ENCODE measurements at regions not wholly inside any gene's neighbourhood (a gene's known extent, or its start where the extent isn't known, plus 50 kb on each side); places are given as distances from the start of the nearest gene placed in this dataset.

DNA sequence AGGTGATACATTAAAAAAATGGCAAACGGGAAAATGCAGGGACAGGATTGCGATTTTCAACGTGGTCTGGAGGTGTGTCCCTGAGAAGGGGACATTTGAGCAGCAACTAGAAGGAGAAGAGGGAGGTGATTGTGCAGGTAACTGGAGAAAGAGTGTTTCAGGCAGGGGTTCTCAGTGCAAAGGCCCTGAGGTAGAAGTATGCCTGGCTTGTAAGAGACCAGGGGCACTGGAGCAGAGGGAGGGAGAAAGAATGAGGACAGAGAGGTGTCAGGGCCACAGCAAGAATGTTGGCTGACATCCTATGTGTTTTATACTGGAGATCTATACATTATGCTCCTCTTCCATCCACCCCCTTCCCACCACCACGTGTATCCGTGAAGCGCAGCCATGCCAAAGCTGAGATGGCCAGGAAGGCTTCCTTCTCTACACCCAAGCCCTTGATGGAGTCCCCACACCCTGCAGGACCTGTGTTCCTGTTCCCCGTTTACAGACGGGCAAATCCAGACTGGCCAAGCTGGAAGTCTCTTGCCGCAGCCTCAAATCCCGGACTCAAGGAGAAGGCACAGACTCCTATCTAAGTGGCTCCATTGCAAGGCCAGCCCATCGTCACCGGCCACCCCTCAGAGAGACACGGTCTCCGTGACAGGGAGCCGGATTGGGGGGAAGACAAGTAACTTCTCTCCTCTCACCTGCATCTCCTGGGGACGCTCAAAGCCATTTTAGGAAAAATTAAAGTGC is 416.1 kb downstream of the MN1 start:
- DNase-seq (ENCODE audit: low read depth): no peak

DNA sequence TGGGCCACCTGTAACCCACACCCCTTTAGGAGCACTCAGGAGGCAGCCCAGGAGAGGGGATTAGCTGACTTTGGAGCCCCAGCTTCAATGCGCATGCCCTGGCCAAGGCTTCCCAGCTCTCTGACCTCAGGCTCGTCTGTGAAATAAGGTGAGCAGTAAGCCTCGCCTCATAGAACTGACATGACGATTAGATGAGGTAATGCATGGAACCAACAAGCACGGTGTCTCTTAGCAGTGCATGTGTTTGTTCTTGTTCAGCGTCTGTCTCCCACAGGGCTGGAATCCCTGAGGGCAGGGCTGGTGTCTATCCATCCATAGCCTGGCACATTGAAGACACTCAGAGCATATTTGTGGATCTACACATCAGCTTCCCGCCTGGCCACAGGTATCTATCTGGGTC is 415.4 kb downstream of the MN1 start:
- peak; percentile 39 for DNase-seq (ENCODE audit: low read depth)

DNA sequence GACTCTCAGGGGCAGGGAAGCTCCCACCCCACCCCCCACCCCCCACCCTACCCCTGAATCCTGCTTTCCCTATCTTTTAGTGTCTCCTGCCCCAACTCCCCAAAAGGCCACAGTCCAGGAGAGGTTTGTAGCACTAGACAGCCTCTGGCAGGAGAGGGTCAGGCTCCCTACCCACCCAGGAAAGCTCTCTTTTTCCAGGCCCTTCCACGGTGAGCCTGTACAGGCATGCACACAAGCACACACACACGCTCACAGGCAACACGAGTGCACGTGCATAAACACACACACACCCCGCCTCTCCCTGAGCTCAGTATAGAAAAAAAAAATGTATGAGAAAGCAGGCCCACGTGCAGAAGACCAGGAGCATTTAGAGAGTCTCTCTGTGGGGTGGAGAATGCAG is 414.0 kb downstream of the MN1 start:
- no peak for DNase-seq (ENCODE audit: low read depth)

- DNase-seq (ENCODE audit: low read depth): no peak
These were observed 413.4 kb downstream of the MN1 start for GRCh38 chr22:27388090-27388600.

DNA sequence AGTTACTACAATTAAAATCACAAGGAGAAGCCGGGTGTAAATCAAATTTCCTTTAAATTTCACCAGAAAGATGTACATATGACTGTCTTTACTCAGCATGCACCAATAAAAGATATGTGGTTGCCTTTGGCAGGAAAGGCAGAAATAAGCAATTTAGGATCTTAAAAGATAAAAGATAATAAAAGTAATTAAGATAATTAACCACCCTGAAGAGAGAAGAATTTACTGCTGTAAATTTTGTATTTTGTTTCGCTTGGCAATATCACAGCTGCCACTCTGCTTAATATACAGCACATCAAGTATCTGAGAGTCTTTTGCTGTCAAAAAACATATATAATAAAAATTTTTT is 411.9 kb downstream of the MN1 start:
- DNase-seq (ENCODE audit: low read depth): no peak

DNA sequence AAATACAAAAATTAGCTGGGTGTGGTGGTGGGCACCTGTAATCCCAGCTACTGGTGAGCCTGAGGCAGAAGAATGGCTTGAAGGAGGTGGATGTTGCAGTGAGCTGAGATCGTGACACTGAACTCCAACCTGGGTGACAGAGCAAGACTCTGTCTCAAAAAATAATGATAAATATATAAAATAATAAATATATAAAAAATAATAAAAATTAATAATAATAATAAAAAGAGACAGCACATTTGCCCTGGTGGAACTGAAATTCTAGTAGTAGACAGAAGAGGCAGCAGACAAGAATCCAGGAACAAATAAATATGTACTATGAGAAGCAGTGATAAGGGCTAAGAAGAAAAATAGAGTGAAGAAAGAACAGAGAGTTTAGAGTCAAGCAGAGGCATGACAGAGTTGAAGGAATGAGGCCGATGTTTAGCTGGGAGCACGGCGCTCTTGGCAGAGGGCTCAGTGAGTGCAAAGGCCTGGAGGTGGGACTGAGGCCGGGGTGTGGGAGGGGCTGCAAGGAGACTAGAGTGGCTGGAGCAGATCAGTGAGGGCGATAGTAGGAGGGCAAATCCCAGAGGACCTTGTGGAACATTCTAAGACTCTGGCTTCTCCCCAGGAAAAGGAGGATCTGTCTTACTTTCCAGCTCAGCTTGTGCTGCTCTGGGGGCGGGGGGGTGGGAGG is 410.3 kb downstream of the MN1 start:
- no peak for DNase-seq (ENCODE audit: low read depth)

GRCh38 chr22:27393371-27393770 is 408.2 kb downstream of the MN1 start:
- peak; percentile 38 for DNase-seq (ENCODE audit: low read depth)

GRCh38 chr22:27394806-27395404 is 406.7 kb downstream of the MN1 start:
- no peak for DNase-seq (ENCODE audit: low read depth)

GRCh38 chr22:27397036-27397953 is 404.3 kb downstream of the MN1 start:
- DNase-seq (ENCODE audit: low read depth): no peak

DNA sequence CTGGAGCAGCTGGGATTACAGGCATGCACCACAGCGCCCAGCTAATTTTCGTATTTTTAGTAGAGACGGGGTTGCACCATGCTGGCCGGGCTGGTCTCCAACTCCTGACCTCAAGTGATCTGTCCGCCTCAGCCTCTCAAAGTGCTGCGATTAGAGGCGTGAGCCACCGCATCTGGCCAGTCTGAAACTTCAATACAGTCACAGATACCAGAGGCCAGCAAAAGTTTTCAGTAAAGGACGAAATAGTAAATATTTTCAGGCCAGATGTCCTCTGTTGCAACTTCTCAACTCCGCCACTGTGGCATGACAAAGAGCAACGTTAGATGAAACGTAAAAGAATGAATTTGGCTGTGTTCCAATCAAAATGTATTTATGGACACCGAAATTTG is 403.6 kb downstream of the MN1 start:
- no peak for DNase-seq (ENCODE audit: low read depth)

- DNase-seq (ENCODE audit: low read depth): peak; percentile 31
These were observed 402.4 kb downstream of the MN1 start for GRCh38 chr22:27399161-27399560.

- DNase-seq (ENCODE audit: low read depth): no peak
These were observed 400.7 kb downstream of the MN1 start for GRCh38 chr22:27400811-27401210.

- DNase-seq (ENCODE audit: low read depth): no peak
These were observed 400.2 kb downstream of the MN1 start for GRCh38 chr22:27401321-27401720.

DNA sequence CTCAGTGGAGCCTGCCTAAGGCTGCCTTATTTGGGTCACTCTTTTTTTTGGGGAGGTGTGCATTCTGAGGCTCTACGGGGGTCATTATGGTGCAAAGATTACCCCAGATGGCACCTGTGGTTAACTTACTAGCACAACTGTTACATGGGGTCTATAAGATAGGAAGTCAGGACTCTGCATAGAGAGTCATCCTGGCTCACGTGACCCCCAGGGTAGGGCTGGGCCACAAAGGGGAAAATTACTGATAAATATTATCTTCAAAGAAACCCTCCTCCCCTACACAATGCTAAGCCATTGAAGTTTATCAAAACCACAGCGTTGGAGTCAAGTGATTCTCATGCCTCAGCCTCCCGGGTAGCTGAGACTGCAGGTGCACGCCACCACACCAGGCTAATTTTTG is 397.1 kb downstream of the MN1 start:
- DNase-seq (ENCODE audit: low read depth): no peak

- peak; percentile 75 for DNase-seq (ENCODE audit: low read depth)
These were observed 395.7 kb downstream of the MN1 start for GRCh38 chr22:27405672-27406388.

GRCh38 chr22:27406389-27406861 is 395.1 kb downstream of the MN1 start:
- DNase-seq (ENCODE audit: low read depth): no peak

DNA sequence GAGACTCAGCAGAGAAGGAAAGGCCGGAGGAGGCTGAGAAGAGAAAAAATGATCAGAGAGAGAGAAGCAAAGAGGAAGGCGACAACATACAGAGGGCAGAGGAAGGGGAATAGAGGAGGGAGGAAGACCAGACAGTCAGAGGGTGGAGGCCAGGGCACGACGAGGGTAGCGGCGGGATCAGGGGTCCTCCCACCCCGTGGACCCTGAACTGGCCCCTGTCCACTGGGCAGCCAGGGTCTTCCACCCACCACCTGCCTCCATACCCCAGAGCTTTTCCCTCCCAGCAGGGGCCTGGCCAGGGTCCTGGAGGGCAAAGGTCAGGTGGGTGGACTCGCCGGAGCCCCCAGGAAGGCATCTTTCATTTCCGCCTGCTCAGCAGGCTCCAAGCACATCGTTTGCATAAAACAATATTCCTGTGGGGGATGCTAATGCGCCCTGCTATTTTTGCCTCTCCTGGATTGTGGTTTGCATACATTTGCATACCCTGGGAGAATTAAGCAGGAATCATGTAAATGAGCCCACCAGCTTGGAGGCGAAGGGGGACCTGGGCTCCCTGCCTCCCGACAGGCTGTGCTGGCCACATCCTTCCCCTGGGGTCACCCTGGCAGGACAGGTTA is 394.1 kb downstream of the MN1 start:
- no peak for DNase-seq (ENCODE audit: low read depth)

DNA sequence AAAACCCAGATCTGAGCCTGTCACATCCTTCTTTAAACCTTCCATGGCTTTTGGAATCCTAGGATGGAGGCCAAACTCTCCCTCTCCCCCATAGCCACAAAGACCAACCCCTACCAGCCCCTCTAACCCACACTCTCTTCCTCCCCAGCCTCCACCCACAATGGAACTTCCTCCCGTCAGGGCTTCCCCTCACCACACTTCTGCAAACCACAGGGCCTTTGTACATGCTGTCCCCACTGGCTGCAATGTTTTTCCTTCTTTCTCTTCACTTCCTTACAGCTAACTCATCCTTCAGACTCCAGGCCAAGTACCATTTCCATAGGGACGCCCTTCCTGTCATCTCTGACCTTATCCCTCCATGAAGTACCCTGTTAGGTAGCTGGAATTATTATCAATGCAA is 393.5 kb downstream of the MN1 start:
- DNase-seq (ENCODE audit: low read depth): no peak

- no peak for DNase-seq (ENCODE audit: low read depth)
These were observed 392.3 kb downstream of the MN1 start for GRCh38 chr22:27409299-27409698.

GRCh38 chr22:27412866-27413445 is 388.6 kb downstream of the MN1 start:
- DNase-seq (ENCODE audit: low read depth): no peak

Measured in Daoy (cell line).